Panc1 (cell line): ENCODE measurements at regions not wholly inside any gene's neighbourhood (a gene's known extent, or its start where the extent isn't known, plus 50 kb on each side); places are given as distances from the start of the nearest gene placed in this dataset.
"Not testable (repeated sequence)": the region's sequence is repeated elsewhere in the genome, so short reads cannot be mapped to it uniquely, and the experiment has no call there.

Experiments used
- CTCF ChIP-seq: fragments of 450-650 bp; IDR thresholded peaks from 2 replicates; pipeline ENCODE4 v1.5.1; 2017; ENCODE audit warnings: mild to moderate bottlenecking
- POLR2AphosphoS5 ChIP-seq: IDR thresholded peaks from 2 replicates; pipeline ENCODE4 v1.6.1; 2012; ENCODE audit warnings: mild to moderate bottlenecking, low read depth, low read length, moderate library complexity

GRCh38 chr1:200484438-200484946 is 74.7 kb upstream of the ZNF281 start:
- TF ChIP-seq POLR2AphosphoS5, CTCF: not testable (repeated sequence)
